NCI-H748 treated with DMSO at 0.1 percent for 48 hours (cell line): ENCODE measurements at regions not wholly inside any gene's neighbourhood (a gene's known extent, or its start where the extent isn't known, plus 50 kb on each side); places are given as distances from the start of the nearest gene placed in this dataset.

ENCODE experiments used
- DNase-seq: peaks from one replicate; lab custom pipeline; 2025; lab: John Stamatoyannopoulos, UW

- no peak for DNase-seq
Observed at GRCh38 chr1:229964281-229964680, 102.8 kb upstream of the GALNT2 start.

DNA sequence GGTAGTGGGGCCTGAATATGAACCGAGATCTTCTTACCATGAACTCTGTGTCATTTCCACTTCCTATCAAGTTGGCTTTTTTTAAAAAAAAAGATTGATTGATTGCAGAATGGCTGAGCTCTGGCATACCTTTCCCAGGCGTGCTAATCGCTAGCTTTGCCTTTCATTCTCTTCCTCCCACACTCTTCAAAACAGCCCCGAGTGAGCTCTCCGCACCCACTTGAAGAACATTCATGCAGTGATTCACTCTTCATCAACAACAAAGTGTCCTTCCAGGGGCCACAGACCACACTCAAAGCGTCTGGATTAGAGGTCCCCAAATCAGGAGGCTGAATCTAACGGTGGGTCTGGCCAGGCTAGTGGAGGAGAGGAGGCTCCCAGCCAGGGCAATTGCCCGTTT is 96.3 kb upstream of the GALNT2 start:
- no peak for DNase-seq

- no peak for DNase-seq
Observed at GRCh38 chr1:229971141-229971540, 95.9 kb upstream of the GALNT2 start.

GRCh38 chr1:229972600-229973296 is 94.3 kb upstream of the GALNT2 start:
- no peak for DNase-seq

DNA sequence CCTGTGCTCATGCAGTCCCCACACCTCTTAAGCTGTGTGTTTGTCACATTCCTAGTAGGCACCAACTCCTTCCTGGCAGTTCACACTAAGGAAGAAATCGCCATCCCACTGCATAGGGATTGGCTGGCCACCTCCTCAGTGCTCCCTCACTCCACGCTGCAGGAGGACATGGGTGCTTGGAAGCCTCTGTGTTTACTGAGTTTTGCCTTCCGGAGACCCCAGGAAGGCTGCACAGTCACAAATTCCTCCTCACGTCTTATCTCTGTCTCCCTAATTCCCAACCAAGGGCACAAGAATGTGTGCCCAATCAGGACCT is 93.8 kb upstream of the GALNT2 start:
- DNase-seq, result no peak

DNA sequence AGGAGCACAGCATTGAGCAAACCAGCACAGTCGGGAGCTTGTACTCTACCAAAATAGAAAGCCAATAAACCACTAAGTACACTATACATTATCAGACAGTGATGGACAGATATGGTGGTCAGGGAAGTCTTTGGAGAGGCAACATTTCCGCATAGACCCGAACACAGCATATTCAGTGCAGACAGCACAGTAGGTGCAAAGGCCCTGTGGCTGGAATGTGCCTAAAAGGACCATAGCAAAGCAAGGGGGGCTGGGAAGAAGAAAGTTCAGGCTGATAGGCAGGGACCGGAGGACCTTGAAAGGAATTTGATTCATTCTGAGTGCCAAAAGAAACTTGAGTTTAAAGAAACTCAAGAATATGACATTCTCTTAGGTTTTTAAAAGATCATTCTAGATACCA is 92.0 kb upstream of the GALNT2 start:
- no peak for DNase-seq

DNA sequence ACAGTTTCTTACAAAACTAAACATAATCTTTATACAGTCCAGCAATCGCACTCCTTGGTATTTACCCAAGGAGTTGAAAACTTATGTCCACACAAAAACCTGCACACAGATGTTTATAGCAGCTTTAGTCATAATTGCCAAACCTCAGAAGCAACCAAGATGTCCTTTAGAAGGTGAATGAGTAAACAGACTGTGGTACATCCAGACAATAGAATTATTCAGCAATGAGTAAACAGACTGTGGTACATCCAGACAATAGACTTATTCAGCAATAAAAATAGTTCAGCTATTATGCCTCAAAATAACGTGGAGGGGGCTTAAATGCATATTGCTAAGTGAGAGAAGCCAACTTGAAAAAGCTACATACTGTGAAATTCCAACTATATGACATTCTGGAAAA is 87.0 kb upstream of the GALNT2 start:
- no peak for DNase-seq

GRCh38 chr1:229981736-229982135 is 85.3 kb upstream of the GALNT2 start:
- no peak for DNase-seq

DNA sequence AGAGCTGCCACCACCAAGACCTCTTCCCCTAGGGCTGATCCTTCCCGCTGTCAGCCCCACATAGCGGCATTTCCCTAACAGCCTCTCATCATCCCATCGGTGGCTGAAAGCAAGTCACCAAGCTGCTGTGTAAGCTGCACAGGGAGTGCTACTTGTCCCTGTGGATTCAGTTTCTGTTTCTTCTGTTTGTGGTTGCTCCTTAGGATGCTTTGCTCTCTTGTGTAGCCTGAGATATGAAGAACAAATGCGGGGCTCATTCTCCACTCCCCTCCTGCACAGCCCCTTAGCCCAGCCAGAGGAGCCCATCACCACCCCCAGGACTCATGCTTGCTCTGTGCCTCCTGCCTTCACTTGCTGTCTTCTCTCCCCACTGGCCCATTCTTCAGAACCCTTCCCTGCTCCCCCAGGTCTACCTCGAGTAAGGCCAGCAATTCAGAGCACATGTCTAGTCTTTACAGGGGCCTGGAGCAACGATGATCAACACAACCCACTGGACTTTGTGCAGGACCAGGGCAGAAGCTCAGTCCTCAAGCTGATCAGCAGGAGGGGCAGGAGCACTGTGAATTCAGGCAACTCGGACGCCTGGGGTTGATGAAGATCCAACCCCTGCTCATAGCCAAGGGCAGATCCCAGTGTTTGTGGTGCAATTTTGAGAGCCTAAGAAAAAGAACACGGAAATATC is 82.6 kb upstream of the GALNT2 start:
- DNase-seq, result no peak

- no peak for DNase-seq
Observed at GRCh38 chr1:229984992-229985612, 81.9 kb upstream of the GALNT2 start.

DNA sequence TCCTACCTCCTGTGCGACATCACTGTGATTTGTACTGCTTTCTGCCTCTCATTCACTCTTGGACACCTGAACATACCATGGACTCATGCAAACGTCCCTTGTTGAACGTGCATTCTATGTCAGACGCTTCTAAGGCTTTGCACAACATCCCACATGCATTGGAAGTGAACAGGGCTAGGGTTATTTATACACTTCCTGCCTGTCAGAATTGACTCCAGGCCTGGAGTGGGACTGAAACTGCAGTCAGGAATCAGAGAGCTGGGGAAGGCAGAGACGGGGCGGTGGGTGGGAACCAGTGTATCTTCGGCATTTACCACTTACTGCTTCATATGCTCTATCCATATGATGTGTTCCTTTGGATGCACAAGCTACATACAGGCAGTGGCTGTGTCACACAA is 81.4 kb upstream of the GALNT2 start:
- no peak for DNase-seq

DNA sequence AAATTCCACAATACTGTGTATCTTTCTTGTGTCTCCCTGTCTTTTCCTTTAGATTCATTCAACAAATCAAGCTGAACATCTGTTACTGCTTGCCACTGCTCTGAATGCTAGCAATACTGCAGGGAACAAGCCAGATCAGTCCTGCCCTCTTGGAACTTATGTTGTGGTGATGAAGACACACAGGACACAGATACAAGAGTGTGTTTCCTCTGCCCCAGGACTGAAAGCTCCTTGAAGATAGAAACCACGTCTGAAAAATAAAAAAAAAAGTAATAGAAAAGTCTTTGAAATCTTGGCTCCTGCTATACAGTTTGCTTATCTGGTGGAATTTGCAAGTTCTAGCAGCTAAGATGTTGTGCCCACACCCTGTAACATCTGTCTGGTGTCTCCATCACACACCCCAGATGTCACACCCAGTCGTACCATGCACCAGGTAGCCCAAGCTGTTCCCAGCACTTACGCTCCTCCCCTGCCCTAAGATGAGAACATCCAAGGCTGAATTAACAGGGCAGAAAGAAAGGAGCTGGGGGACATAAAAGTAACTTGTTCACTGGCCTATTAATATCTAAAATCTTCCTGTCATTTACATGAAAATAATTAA is 80.2 kb upstream of the GALNT2 start:
- no peak for DNase-seq

GRCh38 chr1:229987953-229988352 is 79.1 kb upstream of the GALNT2 start:
- no peak for DNase-seq

DNA sequence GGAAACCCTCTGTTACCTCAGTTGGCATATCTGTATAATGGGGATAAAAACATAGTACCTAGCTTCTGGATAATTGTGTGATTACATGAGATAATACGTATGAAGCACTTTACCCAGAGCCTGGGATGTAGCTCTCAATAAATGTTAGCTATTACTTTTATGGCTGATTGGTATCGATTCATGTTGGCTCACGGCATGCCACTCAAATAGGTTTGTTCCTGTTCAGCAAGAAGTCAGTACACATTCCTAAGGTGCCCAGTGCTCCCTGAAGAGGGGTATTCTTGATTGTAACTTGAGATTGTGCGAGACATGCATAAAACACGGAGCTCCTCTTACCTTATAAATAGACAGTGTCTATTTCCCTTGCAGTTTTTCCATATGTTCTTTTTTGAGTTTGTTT is 78.5 kb upstream of the GALNT2 start:
- no peak for DNase-seq

- DNase-seq, result no peak
Observed at GRCh38 chr1:229989591-229990248, 77.3 kb upstream of the GALNT2 start.

DNA sequence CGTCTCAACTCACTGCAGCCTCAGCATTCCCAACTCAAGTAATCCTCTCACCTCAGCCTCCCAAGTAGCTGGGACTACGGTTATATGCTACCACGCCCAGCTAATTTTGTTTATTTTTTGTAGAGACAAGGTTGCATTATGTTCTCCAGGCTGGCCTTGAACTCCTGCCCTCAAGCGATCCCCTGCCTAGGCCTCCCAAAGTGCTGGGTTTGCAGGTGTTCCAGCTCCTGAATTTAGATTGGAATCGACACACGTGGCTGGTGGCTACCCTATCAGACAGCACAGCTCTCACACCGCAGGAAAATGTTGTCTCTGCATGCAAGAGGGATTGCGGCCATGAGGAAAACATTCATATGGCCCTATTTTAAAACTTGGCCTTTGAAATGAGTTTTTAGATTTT is 76.7 kb upstream of the GALNT2 start:
- DNase-seq, result no peak

DNA sequence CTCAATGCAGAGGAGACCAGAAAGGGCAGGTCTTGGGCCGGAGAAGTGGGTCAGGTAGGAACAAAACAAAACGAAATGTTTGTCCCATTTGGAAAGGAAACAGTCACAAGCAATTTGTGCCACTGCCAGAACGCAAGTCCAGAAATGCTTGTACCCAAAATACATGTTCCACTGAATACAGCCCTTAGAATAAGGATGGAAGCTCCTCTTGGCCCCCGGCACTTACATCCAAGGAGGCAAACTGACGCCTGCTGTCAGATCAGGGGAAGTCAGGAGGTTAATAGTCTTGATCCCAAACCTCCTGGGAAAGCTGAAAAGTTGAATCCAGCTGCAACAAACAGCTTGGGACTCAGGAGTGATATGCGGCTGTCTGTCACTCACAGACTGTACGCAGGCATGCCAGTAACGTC is 75.9 kb upstream of the GALNT2 start:
- DNase-seq, result no peak

- no peak for DNase-seq
Observed at GRCh38 chr1:229991724-229992333, 75.2 kb upstream of the GALNT2 start.

- no peak for DNase-seq
Observed at GRCh38 chr1:229993060-229993459, 74.0 kb upstream of the GALNT2 start.

DNA sequence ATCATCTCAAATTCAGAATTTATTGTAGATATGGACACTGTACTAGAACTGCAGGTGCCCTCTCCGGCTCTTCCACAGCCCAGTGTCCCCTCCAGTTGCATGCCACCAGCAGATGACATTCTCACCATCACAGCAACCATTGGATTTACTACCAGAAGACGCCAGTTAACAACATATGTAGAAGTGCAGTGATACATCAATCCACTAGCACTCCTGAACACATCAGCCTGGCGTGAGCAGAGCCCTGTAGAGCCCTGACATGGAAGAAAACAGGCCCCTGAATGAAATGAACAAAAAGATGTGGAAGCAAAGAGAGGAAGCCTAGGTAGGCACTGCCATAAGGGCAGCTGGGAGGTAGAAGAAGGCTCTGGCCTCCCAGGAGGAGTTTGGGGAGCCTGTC is 73.1 kb upstream of the GALNT2 start:
- no peak for DNase-seq

DNA sequence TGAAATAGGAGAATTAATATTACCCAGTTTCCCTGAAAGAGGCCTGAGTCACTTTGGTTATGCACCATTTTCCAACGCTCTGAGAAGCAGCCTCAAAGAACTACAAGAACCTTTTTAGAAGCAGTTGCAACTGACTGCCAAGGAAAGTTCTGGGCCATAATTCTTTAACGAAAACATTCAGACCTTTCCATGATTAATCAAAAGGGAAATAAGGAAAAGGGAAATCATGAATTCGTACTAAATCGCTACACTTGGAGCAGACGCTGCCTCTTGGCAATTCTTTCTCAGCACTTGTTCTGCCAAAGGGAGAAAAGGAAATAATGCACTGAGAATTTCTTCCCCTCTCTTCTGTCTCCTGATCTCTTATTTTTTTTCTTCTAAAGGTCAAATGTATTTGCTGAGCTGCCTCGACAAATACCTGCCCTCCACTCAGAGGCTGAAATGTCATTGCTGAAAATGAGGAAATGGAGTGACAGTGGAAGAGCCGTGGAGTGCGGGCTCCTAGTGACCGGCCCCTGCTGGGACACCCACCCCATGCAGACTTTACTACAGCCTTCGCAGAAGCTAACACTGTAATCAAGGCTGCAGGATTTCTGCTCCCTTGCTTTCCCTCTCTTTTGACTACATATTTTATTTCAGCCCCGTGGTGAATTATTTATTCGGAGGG is 67.9 kb upstream of the GALNT2 start:
- no peak for DNase-seq
